ENCODE measurements at regions not wholly inside any gene's neighbourhood (a gene's known extent, or its start where the extent isn't known, plus 50 kb on each side); places are given as distances from the start of the nearest gene placed in this dataset.

- DNase-seq, result no peak
Measured at GRCh38 chr13:107293924-107294323, 726.0 kb upstream of the ARGLU1 start.

DNA sequence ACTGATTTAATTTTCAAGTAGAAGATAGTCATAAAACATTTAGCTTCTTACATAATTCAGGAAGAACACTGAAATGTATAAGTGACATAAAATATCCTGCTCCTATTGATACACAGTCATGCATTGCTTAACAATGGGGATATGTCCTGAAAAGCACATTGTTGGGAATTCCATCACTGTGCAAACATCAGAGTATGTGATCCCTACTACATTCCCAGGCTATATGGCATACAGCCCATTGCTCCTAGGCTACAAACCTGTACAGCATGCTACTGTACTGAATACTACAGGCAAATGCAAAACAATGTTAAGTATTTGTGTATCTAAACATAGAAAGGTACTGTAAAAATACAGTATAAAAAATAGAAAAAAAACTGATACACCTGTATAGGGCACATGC lies 723.9 kb upstream of the ARGLU1 start:
- DNase-seq, result no peak

DNA sequence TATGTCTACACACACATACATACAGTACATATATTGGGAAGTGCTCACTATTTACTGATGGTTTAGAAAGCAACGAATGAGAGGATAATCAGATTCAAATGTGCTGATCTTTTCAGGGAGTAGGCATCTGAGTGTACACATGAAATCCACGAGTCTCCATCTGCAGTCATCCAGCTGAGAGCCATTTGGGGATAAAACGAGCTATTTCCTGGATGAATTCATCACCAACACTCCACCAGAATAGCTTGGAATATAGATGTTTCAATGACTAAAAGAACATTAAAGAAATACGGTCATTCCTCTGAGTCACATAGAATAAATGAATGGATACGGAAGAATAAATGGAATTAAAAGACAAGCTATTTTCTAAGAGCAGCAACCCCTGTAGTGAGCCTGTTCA lies 721.6 kb upstream of the ARGLU1 start:
- no peak for DNase-seq

DNA sequence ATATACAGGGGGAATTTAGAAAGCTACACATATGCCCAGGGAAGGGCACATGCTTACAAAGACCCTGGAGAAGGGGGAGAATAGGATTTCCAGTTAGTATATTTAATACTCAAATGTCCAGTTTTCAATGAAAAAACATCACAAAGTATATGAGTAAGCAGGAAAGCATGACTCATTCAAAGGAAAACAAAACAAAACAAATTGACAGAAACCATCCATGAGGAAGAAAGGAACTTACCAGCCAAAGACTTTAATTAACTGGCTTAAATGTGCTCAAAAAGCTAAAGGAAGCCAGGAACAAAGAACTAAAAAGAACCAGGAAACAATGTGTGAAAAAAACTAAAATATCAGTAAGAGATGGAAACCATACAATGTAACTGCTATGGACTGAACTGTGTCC lies 716.2 kb upstream of the ARGLU1 start:
- no peak for DNase-seq

DNA sequence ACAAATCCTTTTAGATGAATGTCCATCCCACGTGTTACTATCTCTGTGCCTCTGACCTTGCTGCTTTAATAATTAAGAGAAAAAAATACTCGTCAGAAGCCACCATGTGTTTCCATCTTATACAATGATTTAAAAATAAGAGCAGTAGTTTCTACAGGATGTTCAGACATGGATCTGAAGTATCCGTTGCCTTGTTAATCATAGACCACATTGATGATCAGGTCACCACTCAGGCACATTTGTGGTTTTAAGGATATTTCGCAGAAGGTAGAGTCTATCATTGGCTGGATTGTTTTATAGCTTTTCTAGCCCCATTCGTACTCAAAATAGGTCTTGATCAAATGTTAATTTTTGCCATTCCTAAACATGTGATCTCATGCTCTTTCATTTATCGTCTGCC lies 710.0 kb upstream of the ARGLU1 start:
- no peak for DNase-seq

GRCh38 chr13:107276936-107277335 lies 709.0 kb upstream of the ARGLU1 start:
- no peak for DNase-seq

DNA sequence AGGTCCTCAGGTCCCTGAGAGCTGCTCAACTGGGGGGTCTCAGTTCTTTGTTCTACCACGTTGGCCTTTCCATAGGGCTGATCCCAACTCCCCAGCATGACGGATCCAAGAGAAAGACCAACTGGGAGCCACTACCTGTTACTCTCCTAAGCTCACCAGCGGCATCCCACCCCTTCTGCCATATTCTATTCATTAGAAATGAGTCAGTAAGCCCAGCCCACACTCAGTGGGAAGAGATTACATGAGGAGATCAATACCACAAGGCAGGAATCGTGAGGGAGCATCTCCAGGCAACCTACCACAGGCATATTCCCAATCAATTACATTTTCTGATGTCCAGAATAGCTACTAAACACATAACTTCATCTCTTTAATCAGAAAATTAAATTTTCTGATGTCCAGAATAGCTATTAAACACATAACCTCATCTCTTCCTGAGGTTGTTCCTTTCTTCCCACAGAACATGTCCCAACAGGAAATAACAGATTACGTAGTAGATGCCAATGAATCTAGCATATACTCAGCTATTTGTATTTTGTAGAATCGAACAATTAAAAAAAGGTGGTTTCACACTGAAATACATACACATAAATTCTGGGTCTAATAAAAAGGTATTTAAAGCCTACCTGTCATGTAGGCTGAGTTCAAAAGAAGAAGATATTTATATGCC lies 708.1 kb upstream of the ARGLU1 start:
- no peak for DNase-seq

GRCh38 chr13:107275312-107275711 lies 707.4 kb upstream of the ARGLU1 start:
- no peak for DNase-seq

DNA sequence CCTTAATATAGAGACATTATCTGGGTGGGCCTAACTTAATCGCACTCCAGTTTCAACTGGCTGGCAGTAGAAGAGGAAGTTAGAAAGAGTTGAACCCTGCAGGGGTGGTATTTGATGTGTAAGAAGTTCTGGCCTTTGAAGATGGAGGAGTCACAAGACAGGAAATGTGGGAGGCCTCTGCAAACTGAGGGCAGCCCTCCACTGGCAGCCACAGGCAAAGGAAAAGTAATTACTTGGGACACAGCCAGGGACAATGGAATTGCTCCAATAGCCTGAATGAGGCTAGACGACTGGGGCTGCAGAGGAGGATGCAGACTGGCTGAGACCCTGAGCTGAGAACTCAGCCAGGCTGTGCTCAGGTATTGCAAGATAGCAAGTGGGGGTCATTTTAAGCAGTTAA lies 703.3 kb upstream of the ARGLU1 start:
- DNase-seq, result no peak

GRCh38 chr13:107266657-107267056 lies 698.7 kb upstream of the ARGLU1 start:
- no peak for DNase-seq

DNA sequence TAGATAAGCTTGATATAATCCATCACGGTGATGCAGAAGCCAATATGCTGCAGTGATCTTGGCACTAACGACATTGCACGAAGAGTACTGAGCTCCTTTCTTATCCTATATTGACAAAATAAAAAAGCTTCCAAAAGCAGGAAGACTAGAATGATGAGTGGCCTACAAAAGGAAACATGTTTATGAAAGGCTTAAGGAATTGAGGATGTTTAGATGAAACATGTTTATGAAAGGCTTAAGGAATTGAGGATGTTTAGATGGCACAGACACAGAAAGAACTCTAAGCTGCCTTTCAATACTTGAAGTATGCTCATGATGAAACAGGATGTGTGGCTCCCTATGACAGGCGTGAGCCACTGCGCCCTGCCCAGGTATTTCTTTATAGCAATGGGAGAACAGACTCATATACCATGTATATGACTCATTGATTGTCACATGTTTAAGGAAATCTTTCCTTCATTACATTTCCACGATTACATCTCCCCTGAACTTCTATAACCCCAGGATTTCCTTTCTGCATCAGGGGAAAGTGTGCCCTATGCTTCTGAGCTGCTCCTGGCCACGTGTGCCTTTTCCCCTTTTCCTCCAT lies 690.8 kb upstream of the ARGLU1 start:
- DNase-seq, result no peak

DNA sequence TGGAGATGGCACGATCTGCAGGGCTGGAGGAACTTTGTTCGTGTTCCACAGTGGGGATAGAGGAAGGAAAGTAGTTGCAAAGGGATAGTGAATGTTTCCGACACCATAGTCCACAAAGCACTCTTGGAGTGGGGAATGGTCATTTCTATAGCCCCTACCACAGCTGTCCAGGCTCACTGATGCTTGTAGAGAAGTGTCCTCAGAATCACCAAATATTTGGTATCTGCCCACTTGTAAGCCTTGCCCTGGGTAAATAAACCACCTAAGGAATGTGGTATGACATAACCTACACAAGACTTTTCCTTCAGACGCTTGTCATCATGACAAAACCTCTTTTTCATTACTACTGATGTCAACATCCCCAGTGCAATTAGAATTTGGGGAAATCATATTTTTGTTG lies 686.5 kb upstream of the ARGLU1 start:
- no peak for DNase-seq

DNA sequence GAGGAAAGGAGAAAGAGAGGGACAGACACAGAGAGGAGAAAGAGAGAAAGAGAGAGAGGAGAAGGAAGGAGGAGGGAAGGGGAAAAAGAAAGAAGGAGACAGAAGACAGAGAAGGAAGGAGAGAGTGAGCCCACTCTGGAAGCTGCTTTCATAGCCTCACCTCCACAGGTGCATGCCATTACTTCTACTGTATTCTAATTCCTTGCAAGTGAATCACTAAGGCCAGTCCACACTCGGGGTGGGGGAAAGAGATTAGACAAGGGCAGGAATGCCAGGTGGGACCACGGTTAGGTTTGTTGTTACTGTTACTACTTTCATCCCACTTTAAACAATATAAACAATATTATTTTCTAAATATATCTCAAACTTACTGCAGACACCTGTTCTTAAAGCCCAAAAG lies 684.5 kb upstream of the ARGLU1 start:
- DNase-seq, result no peak

DNA sequence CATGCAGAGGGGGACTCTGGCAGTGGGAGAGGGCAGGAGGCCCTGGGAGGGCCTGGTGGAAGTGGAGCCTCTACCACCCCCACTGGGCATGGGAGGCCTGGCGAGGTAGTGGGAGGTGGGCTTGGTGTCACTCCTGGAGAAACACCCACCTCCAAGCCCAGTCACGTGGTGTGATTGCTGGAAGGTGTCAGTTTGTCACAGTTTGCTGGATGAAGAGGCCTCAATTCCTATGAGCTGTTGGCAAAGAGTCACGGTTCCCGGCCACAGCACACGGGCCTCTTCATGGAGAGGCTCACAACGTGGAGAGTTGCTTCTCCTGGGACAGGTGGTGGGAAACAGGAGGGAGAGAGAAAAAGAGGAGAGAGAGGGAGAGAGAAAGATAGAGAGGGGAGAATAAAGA lies 684.1 kb upstream of the ARGLU1 start:
- no peak for DNase-seq

DNA sequence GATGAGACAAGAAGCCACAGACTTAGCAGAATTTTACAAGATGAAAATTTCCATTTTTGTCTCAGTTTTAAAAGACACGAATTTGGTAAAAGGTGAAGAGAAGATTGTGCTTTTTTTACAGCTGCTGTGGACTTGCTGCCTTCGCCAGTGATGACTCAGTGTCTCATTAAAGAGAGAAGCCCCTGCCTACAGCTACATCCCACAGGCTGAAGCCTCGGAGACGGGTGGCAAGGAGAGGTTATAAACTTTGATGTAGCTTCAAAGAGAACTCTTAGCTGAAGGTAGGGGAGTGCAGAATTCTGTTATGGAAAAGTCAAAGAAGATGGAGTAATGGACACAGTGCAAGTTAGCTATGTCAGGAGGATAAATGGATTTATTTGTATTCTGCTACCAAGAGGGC lies 683.4 kb upstream of the ARGLU1 start:
- DNase-seq, result no peak

DNA sequence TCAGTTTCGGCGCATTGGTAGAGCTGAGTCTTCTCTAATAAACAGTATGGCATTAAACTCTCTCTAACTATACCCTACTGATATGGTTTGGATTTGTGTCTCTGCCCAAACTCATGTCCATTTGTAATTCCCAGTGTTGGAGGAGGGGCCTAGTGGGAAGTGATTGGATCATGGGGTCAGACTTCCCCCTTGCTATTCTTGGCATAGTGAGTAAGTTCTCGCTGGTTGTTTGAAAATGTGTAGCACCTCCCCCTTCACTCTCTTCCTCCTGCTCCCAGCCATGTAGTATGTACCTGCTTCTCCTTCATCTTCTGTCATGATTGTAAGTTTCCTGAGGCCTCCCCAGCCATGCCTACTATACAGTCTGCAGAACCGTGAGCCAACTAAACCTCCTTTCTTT lies 682.7 kb upstream of the ARGLU1 start:
- no peak for DNase-seq

DNA sequence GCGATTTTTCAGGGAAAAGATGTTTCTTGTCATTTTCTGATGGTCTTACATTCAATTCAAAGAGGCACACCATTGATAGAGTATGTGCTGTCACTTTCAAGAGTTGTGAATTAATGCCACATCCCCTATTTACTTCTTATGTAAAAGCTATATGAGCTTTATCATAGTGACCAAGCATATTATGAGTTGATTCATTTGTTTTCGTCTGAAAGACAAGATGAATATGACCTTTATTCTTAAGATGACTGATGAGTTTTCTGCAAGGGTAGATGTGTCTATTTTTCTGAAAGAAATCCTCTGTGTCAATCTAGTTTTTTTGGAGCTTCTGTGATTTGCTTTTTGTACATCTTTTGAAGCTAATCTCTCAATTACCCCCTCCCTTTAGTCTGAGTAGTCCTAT lies 676.3 kb upstream of the ARGLU1 start:
- DNase-seq, result no peak

GRCh38 chr13:107242138-107242537 lies 674.2 kb upstream of the ARGLU1 start:
- no peak for DNase-seq

GRCh38 chr13:107241381-107241780 lies 673.4 kb upstream of the ARGLU1 start:
- no peak for DNase-seq

DNA sequence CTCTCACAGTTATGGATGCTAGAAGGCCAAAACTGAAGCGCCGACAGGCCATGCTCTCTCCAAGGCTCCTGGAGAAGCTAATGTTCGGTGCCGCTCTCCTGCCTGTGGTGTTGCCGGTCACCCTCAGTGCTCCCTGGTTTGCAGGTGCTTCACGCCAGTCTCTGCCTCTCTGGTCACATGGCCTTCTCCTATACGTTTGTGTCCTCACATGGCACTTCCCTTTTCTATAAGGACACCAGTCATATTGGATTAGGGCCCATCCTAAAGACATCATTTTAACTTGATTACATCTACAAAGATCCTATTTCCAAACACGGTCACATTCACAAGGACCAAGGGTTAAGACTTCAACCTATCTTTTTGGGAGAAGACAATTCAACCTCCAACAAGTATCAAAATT lies 671.3 kb upstream of the ARGLU1 start:
- no peak for DNase-seq

DNA sequence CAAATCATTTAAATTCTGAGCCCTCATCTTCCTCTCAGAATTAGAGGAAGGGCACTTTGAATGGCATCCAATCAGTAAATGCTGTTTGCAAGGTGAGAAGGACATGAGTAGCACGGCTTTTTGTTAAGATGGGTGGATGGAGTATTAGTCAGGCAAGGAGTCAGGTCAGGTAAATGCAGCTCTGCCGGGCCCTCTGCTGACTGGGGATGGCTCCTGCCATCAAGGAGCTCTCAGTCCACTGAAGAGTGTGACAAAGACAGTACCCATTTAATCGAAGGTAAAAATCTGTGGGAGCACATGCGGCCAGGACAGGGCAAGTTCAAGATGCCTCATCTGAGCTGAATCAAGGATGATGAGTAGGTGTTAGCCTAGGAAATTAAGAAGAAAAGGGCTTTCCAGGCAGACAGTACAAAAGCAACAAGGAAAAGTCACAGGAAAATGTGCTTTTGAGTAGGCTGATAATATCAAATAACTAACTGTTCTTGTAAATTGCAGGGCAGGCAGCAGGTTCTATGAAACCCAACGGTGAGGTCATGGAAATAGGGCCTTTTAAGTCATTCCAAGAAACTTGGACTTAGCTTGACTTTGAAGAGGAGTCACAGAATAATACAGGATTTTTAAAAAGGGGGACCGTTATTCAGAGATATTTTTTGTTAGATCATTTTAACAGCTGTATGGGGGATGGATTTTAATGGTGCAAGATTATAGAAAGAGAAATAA lies 670.5 kb upstream of the ARGLU1 start:
- DNase-seq, result no peak

DNA sequence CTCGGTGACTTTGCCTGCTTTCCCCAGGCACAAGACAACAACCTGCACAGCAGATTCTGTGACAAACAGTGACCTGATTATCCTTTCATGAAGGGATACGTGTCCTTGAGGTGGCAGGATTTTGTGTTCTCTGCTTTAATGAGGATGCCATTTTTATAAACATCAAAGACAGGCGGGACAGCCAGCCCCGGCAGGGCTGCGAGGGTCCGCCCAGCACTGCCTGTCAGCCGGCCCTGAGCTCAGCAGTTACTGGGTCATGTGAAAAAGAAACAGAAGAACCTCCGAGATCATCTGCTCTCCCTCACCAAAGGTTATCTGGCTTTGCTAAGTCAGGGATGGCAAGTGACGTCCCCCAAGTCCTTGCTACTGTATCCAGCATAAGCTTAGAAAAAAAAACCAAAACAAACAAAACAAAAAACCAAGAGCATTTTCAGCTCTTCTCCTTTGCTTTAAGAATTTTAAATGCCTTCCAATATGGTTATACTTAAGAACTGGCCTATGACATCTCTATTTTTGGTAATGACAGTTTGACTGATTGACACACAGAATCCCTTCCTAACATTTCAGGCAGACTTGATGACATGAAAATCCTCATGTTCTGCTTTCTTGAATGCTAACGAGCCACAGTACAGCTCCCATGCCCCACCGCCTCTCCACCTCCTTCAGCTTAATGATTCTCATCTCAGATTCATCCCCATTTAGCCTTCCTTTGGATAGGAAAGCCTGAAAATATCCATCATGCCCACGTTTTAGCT lies 666.6 kb upstream of the ARGLU1 start:
- DNase-seq, result no peak

GRCh38 chr13:107233541-107233940 lies 665.6 kb upstream of the ARGLU1 start:
- DNase-seq, result no peak

DNA sequence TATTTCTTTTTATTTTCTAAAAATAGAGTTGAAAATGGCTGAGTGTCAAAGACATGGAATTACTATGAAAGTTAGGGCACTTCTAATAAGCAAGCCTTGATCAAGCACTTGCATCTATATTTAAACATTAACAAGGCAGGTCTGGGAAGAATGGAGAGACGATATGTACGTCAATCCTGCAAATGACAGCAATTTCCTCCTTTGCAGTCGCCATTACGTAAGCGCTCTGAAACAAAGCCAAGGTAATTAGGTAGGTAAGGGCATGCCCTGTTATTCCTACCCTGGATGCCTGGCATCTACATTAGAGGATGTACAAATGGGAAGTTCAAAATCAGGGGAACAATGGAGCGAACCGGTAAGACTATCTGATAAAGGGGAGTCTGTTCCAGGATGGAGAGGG lies 664.0 kb upstream of the ARGLU1 start:
- DNase-seq, result no peak
